Choroid plexus epithelial cell (primary cell): ENCODE measurements at regions not wholly inside any gene's neighbourhood (a gene's known extent, or its start where the extent isn't known, plus 50 kb on each side); places are given as distances from the start of the nearest gene placed in this dataset.

Source experiments
- DNase-seq: peaks from one replicate; pipeline ENCODE4 v3.0.0-alpha.2; 2010; ENCODE audit warnings: low read depth
- H3K4me3 ChIP-seq: 2 replicates; pipeline ENCODE4 v1.5.1; 2011; ENCODE audit warnings: low read depth, mild to moderate bottlenecking, control low read depth, low read length, moderate library complexity
- TF ChIP-seq, protein P1 (sequence below): conservative IDR thresholded peaks from 2 replicates; pipeline ENCODE4 v1.5.1; 2011; ENCODE audit warnings: low read depth, mild to moderate bottlenecking, control low read depth, inconsistent platforms, low read length, moderate library complexity

GRCh38 chr15:38080651-38081275 is 146.3 kb downstream of the TMCO5A start:
- TF ChIP-seq, protein P1, sequence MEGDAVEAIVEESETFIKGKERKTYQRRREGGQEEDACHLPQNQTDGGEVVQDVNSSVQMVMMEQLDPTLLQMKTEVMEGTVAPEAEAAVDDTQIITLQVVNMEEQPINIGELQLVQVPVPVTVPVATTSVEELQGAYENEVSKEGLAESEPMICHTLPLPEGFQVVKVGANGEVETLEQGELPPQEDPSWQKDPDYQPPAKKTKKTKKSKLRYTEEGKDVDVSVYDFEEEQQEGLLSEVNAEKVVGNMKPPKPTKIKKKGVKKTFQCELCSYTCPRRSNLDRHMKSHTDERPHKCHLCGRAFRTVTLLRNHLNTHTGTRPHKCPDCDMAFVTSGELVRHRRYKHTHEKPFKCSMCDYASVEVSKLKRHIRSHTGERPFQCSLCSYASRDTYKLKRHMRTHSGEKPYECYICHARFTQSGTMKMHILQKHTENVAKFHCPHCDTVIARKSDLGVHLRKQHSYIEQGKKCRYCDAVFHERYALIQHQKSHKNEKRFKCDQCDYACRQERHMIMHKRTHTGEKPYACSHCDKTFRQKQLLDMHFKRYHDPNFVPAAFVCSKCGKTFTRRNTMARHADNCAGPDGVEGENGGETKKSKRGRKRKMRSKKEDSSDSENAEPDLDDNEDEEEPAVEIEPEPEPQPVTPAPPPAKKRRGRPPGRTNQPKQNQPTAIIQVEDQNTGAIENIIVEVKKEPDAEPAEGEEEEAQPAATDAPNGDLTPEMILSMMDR = no peak
- no peak overlapping the region for H3K4me3 ChIP-seq
- peak; percentile 42 for DNase-seq

DNA sequence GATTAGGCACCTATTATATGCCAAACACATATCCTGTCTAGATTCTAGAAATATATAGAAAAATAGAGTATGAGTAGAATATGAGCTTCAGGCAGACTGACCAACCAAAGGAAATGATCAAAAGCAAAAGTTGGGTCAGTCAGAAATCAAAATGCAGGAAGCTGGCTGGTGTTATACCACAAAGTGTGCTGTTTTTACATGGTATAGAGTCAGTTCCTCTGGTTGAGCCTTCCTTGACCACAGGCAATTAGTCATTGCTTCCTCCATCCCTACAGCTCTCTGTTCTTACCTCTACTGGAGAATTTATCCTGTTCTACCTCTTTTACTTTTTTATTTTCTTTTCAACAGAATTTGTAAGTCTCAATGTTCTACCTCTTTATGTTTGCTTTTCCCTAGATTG is 149.8 kb downstream of the TMCO5A start:
- DNase-seq = peak; percentile 61
- no peak overlapping the region for H3K4me3 ChIP-seq
- TF ChIP-seq, protein P1 = no peak

DNA sequence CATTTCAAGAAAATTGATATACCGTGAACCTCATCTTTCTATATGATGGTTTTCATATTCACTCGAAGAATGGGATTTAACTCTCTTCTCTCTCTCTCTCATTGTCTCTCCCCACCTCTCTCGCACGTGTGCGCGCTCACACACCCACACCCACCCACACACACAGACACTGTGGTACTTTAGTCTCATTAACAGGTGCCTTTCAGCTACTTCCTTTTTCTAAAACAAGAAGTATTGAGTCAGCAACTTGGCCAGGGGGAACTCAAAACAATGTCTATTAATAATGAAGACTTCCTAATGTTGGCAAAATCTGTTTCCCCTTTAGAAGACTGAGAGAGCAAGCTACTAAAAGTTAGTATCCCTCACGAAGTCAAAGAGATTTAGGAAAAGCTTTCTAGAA is 150.7 kb downstream of the TMCO5A start:
- H3K4me3 ChIP-seq = no peak overlapping the region
- TF ChIP-seq, protein P1 = no peak
- no peak for DNase-seq

DNA sequence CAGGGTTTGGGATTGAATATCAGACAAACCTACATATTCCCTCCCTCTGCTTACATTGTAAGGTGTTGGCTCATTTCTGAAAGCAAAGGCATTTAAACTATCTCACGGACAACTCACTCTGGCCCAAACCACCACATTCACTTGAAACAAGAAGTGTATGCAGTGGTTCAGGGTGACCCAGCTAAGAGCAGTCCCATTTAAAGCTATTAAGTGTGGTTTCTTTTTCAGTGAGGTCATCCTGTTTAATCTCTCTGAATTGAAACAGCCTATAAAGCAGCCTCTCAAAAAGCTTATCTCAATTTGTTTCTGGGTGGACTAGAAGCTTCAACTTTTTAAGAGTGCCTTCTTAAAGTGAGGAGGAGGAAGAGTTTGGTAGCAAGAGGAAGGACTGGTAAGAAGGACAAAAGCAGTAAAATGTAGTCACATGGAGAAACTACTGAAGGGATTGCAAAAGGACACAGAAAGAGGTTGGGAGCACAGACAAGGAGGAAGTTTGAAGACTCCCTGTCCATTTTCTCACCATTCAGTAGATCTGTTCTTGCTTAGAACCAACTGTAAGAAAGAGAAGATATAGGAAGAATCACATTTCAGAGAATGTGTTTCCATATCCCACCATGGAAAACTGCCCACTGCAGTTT is 151.6 kb downstream of the TMCO5A start:
- DNase-seq = peak; percentile 59
- TF ChIP-seq, protein P1 = no peak

DNA sequence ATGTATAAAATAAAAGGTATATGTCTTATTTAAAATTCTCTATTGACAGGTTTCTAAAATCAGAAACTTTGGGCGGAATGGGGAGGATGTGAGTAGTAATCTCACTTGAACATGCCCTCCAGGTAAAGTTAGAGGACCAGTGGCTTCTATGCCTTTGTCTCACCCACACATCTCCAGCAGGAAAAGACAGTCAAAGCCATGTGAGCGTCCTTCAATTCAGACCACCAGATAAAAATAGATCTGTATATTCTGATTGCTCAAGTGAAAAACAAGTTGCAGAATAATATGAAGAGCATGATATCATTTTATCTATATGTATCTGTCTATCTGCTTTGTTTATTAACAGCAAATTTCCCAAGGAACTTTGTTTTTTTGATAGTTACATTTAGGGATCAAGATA is 152.2 kb downstream of the TMCO5A start:
- TF ChIP-seq, protein P1 = no peak
- no peak for DNase-seq
- no peak overlapping the region for H3K4me3 ChIP-seq

More for the DNA sequence above, 151.6 kb downstream of the TMCO5A start:
- H3K4me3 ChIP-seq = no peak overlapping the region

DNA sequence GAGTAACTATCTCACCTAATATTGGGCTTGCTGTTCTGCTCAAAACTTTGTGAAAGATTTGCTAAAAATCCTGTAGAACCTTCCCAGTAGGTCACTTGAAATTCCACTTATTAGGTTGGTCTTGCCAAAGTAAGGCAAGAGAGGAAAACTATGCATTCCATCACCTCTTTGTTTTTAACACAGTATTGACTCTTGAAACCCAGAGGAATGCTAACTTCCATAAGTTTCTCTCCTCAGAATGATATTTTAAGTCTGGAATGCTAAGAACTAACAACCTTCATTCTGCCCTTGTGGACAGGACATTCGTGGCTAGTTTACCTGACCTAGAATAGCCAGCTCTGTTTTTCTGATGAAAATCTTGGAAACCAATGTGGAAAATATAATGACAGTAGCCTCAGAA is 154.5 kb downstream of the TMCO5A start:
- H3K4me3 ChIP-seq = no peak overlapping the region
- no peak for DNase-seq
- TF ChIP-seq, protein P1 = no peak

GRCh38 chr15:38090223-38090622 is 155.8 kb downstream of the TMCO5A start:
- TF ChIP-seq, protein P1 = no peak
- no peak overlapping the region for H3K4me3 ChIP-seq
- DNase-seq = no peak
